T-helper 1 cell treated with Interleukin-12 subunit alpha and Interleukin-12 subunit beta and Interleukin-4 antibody, amounts not matched to agents 30 μg/mL and 1 μg/mL, for 36 hours (primary cell): ENCODE measurements at regions not wholly inside any gene's neighbourhood (a gene's known extent, or its start where the extent isn't known, plus 50 kb on each side); places are given as distances from the start of the nearest gene placed in this dataset.

Experiments used
- H3K27ac Mint-ChIP-seq: one replicate; pipeline ENCODE4 v1.8.0; 2021; ENCODE audit warnings: mild to moderate bottlenecking, mixed read lengths
- H3K27me3 Mint-ChIP-seq: one replicate; pipeline ENCODE4 v1.8.0; 2021; ENCODE audit warnings: low read depth, mixed read lengths
- H3K36me3 Mint-ChIP-seq: one replicate; pipeline ENCODE4 v1.8.0; 2021; ENCODE audit warnings: low read depth, mixed read lengths
- H3K4me1 Mint-ChIP-seq: one replicate; pipeline ENCODE4 v1.8.0; 2021; ENCODE audit warnings: low read depth, mixed read lengths
- H3K4me3 Mint-ChIP-seq: one replicate; pipeline ENCODE4 v1.8.0; 2021; ENCODE audit warnings: mild to moderate bottlenecking, moderate library complexity, mixed read lengths
- H3K9me3 Mint-ChIP-seq: one replicate; pipeline ENCODE4 v1.8.0; 2021; ENCODE audit warnings: mixed read lengths

DNA sequence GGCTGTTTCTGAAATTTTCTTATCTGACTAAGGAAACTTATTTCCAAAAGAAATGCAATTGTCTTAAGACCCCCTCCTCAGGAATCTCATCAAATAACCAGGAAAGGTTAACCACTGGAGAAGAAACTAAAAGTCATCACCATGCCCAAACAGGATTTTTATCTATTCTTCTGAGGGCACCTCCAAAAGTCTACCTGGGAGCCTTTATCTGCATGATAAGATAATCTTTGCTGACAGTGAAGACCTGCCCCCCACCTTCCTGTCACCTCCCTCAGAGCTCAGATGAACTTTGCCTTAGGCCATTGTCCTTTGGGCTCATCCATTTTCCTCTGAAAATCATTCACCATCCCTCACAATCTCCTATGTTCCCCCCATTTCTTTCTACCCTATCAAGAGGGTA, 137.3 kb upstream of the SMAD3 start:
- no peak overlapping the region for H3K27ac Mint-ChIP-seq
- no peaks in the 10 kb centered on the region for H3K36me3 Mint-ChIP-seq
- peaks cover 17% of the 10 kb centered on the region for H3K27me3 Mint-ChIP-seq
- no peak overlapping the region for H3K4me3 Mint-ChIP-seq
- peaks cover 13% of the 10 kb centered on the region for H3K9me3 Mint-ChIP-seq
- peaks cover 5% of the 10 kb centered on the region for H3K4me1 Mint-ChIP-seq

GRCh38 chr15:66928784-66929183, 136.6 kb upstream of the SMAD3 start:
- no peak overlapping the region for H3K4me3 Mint-ChIP-seq
- peaks cover 17% of the 10 kb centered on the region for H3K27me3 Mint-ChIP-seq
- H3K9me3 Mint-ChIP-seq = peaks cover 12% of the 10 kb centered on the region
- H3K36me3 Mint-ChIP-seq = peaks cover 2% of the 10 kb centered on the region
- H3K27ac Mint-ChIP-seq = no peak overlapping the region
- H3K4me1 Mint-ChIP-seq = no peaks in the 10 kb centered on the region

DNA sequence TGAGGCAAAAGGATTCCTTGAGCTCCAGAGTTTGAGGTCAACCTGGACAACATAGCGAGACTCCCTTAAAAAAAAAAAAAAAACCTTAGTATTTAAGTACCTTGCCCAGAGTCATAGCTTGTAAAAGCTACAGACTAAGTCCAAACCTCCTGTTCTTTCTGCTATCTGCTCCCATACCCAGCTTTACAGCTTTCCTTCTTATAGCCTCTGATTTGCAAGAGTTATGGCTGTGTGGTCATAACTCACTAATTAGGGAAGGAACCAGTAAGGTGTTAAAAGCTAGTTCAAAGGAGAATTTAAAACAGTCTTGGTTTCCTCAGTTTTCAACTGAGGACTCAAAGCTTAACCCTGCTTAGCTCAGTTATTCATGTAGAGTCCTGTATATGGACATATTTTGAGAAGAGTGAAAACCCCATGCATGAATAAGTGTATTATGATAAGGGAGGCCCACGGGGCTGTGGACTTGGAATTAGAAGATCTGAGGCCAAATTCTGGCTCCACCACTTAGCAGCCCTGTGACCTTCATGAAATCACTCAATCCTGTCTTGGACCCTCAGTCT, 135.5 kb upstream of the SMAD3 start:
- H3K4me3 Mint-ChIP-seq = no peak overlapping the region
- H3K4me1 Mint-ChIP-seq = no peaks in the 10 kb centered on the region
- peaks cover 2% of the 10 kb centered on the region for H3K36me3 Mint-ChIP-seq
- H3K9me3 Mint-ChIP-seq = peaks cover 18% of the 10 kb centered on the region
- H3K27me3 Mint-ChIP-seq = peaks cover 17% of the 10 kb centered on the region
- H3K27ac Mint-ChIP-seq = no peak overlapping the region

GRCh38 chr15:66931768-66932633, 133.4 kb upstream of the SMAD3 start:
- Mint-ChIP-seq H3K4me3 (no peak overlapping the region), H3K27ac (no peak overlapping the region), H3K36me3 (peaks cover 2% of the 10 kb centered on the region), H3K27me3 (peaks cover 20% of the 10 kb centered on the region), H3K4me1 (peaks cover 3% of the 10 kb centered on the region), H3K9me3 (peaks cover 18% of the 10 kb centered on the region)

GRCh38 chr15:66932634-66933024, 132.8 kb upstream of the SMAD3 start:
- Mint-ChIP-seq H3K36me3 (peaks cover 2% of the 10 kb centered on the region), H3K27me3 (peaks cover 14% of the 10 kb centered on the region), H3K4me3 (no peak overlapping the region), H3K27ac (no peak overlapping the region), H3K4me1 (peaks cover 3% of the 10 kb centered on the region), H3K9me3 (peaks cover 19% of the 10 kb centered on the region)

DNA sequence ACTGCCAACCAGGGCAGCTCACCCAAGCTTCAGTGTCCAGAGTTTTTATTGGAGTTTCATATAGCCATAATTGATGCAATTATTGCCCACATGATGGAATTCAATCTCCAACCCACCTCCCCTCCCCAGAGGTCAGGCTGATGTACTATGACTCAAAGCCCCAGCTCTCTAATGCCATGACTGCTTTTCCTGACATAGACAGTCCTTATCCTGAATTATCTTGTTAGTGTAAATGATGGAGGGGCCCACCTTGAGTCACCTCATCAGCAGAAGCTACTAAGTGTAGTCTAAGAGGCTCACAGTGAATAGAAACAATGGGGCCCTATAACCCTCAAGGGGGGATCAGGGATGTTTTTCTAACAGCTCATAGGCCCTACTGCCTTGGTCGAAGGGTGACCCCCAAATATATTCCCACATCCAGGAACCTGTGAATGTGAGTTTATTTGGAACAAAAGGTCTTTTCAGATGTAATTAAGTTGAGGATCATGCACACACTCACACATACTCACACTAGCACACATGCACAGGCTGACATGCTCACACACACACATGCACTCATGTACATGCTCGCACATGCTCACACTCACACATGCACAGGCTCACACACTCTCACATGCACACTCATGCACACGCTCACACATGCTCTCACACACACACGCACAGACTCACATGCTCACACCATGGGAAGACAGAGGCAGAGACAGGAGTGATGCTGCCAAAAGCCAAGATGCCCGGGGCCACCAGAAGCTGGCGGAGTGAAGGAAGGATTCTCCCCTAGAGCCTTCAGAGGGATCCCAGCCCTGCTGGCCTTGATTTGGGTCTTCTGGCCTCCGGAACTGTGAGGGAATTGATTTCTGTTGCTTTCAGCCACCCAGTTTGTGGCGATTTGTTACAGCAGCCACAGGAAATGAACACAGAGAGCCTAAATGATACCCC, 131.2 kb upstream of the SMAD3 start:
- no peak overlapping the region for H3K4me3 Mint-ChIP-seq
- peaks cover 3% of the 10 kb centered on the region for H3K36me3 Mint-ChIP-seq
- no peak overlapping the region for H3K27ac Mint-ChIP-seq
- peaks cover 3% of the 10 kb centered on the region for H3K4me1 Mint-ChIP-seq
- peaks cover 6% of the 10 kb centered on the region for H3K27me3 Mint-ChIP-seq
- H3K9me3 Mint-ChIP-seq = peaks cover 23% of the 10 kb centered on the region

DNA sequence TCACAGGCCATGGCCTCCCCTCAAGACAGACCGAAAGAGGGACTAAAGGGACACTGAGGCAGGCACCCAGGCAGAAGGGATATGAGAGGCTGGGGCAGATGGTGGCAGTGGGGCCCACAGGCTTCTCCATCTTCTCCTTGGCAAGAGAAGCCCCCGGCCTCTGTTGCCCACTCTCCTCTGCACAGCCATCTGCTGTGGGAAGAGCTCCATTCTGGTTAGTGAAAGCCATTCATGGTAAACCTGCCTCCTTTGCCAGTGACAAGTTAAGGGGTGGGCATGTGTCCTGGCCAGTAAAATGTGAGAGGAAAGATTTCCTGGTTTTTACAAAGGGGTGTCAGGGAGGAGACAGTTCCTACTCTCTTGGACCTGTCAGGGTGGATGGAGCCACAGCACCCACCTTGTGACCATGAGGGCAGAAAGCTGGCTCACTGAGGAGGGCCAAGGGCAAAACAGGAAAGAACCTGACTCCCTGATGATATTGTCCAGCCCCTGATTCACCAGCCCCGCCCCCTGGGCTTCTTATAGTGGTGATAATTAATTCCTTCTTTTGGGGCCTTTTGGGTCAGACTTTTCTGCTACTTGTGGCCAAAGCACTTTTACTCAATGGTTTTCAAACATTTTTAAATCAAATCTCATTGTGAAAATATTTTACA, 130.4 kb upstream of the SMAD3 start:
- Mint-ChIP-seq H3K4me3 (no peak overlapping the region), H3K9me3 (peaks cover 23% of the 10 kb centered on the region), H3K4me1 (peaks cover 3% of the 10 kb centered on the region), H3K27ac (no peak overlapping the region), H3K36me3 (peaks cover 3% of the 10 kb centered on the region), H3K27me3 (peaks cover 4% of the 10 kb centered on the region)

DNA sequence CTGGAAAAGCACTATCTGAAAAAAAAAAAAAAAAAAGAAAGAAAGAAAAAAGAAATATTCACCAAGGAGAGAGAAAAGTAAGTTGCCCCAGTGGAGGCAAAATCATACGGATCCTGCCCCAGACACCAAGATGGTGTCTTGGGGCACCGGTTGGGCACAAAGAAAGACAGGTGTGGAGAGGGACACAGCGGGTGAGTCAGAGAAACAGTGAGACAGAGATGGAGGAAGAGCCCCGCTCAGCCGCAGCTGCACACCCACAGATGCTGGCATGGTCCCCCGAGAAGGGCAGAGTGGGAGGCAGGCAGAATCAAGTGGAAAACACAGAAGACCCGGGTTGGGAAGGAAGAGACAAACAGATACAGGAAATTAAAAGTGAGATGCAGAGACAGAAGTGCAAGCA, 129.7 kb upstream of the SMAD3 start:
- Mint-ChIP-seq H3K27me3 (peaks cover 4% of the 10 kb centered on the region), H3K4me3 (peak overlapping the region; percentile 24), H3K9me3 (peaks cover 23% of the 10 kb centered on the region), H3K27ac (no peak overlapping the region), H3K36me3 (peaks cover 3% of the 10 kb centered on the region), H3K4me1 (peaks cover 5% of the 10 kb centered on the region)

DNA sequence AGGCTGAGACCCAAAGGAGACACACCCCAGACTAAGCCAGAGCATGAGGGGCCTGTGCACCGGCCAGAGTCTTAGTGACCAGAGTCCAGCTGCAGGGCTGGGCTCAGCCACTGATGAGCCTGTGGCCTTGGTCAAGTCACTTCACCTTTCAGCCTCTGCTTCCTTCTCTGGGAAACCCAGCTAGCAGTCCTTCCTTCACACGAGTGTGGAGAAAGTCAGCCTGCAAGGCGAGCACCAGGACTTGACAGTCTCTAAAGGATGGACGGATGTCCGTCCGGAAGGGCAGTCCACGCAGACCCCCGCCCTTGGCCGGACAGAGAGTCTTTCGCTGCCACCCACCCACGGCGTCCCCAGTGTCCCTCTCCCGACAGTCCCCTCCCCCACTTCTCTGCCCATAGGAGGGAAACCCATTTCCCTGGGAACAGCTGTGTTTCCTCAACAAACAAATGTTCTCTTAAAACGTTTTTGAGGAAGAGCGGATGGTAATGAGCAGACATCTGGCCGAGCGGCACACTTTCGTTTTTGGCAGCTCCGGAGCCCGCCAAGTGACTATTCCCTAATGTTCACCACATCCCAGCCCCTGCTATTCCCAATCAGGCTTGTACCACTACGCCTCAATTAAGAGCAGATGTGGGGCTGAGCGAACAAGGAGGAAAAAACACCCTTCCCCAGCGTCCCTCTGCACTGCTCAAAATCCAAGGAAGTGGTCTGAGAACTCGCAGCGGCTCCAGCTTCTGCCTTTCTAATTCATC, 129.1 kb upstream of the SMAD3 start:
- Mint-ChIP-seq H3K4me1 (peaks cover 5% of the 10 kb centered on the region), H3K27ac (no peak overlapping the region), H3K4me3 (peak overlapping the region; percentile 24), H3K9me3 (peaks cover 23% of the 10 kb centered on the region), H3K27me3 (peaks cover 4% of the 10 kb centered on the region), H3K36me3 (peaks cover 3% of the 10 kb centered on the region)

- Mint-ChIP-seq H3K4me1 (peaks cover 5% of the 10 kb centered on the region), H3K9me3 (peaks cover 23% of the 10 kb centered on the region), H3K36me3 (peaks cover 3% of the 10 kb centered on the region), H3K27me3 (peaks cover 4% of the 10 kb centered on the region), H3K27ac (no peak overlapping the region), H3K4me3 (no peak overlapping the region)
These were observed 128.4 kb upstream of the SMAD3 start for GRCh38 chr15:66936861-66937582.

DNA sequence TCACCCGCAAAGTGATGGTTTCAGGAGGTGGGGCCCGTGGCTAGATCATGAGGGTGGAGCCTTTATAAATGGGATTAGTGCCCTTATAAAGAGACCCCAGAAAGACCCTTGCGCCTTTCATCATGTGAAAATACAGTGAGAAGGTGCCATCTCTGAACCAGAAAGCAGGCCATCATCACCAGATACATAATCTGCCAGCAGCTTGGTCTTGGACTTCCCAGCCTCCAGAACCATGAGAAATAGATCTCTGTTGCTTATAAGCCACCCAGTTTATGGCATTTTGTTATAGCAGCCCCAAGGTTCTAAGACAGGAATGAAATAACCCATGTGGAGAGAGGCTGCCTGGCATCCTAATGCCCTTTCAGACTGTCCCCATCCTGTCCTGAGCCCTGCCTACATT, 127.8 kb upstream of the SMAD3 start:
- Mint-ChIP-seq H3K36me3 (peaks cover 3% of the 10 kb centered on the region), H3K9me3 (peaks cover 18% of the 10 kb centered on the region), H3K4me1 (peaks cover 5% of the 10 kb centered on the region), H3K27me3 (peaks cover 4% of the 10 kb centered on the region), H3K4me3 (no peak overlapping the region), H3K27ac (no peak overlapping the region)

GRCh38 chr15:66938114-66938830, 127.1 kb upstream of the SMAD3 start:
- peaks cover 2% of the 10 kb centered on the region for H3K36me3 Mint-ChIP-seq
- H3K4me1 Mint-ChIP-seq = peaks cover 5% of the 10 kb centered on the region
- H3K27me3 Mint-ChIP-seq = peaks cover 4% of the 10 kb centered on the region
- no peak overlapping the region for H3K4me3 Mint-ChIP-seq
- peaks cover 12% of the 10 kb centered on the region for H3K9me3 Mint-ChIP-seq
- no peak overlapping the region for H3K27ac Mint-ChIP-seq

- Mint-ChIP-seq H3K9me3 (peaks cover 11% of the 10 kb centered on the region), H3K27ac (no peak overlapping the region), H3K27me3 (peaks cover 4% of the 10 kb centered on the region), H3K4me1 (peaks cover 5% of the 10 kb centered on the region), H3K36me3 (peaks cover 2% of the 10 kb centered on the region), H3K4me3 (no peak overlapping the region)
These were observed 126.4 kb upstream of the SMAD3 start for GRCh38 chr15:66939016-66939415.
